C4-2B (cell line): ENCODE measurements at regions not wholly inside any gene's neighbourhood (a gene's known extent, or its start where the extent isn't known, plus 50 kb on each side); places are given as distances from the start of the nearest gene placed in this dataset.

Source experiments
- CTCF ChIP-seq: fragments of 450-650 bp; conservative IDR thresholded peaks from 2 replicates; pipeline ENCODE4 v1.5.1; 2017; ENCODE audit warnings: mild to moderate bottlenecking
- ZFX ChIP-seq: fragments of 450-650 bp; IDR thresholded peaks from 2 replicates; pipeline ENCODE4 v1.6.1; 2017

- TF ChIP-seq CTCF = no peak
- TF ChIP-seq ZFX = no peak
These were observed 122.0 kb downstream of the PLCE1 start for GRCh38 chr10:94115725-94116124.
